Hepatocyte (in vitro differentiated cells): ENCODE measurements at regions not wholly inside any gene's neighbourhood (a gene's known extent, or its start where the extent isn't known, plus 50 kb on each side); places are given as distances from the start of the nearest gene placed in this dataset.

Source experiments
- EZH2 ChIP-seq: fragments of 200-600 bp; sonication (generic); IDR thresholded peaks from 2 replicates; pipeline ENCODE4 v1.6.1; 2016; ENCODE audit warnings: antibody characterized with exemption, mild to moderate bottlenecking, borderline replicate concordance
- TF ChIP-seq, protein P1 (sequence below): fragments of 200-600 bp; sonication (generic); IDR thresholded peaks from 2 replicates; pipeline ENCODE4 v1.5.1; 2016; ENCODE audit warnings: antibody characterized with exemption, mild to moderate bottlenecking; ENCODE audit not compliant: poor library complexity

DNA sequence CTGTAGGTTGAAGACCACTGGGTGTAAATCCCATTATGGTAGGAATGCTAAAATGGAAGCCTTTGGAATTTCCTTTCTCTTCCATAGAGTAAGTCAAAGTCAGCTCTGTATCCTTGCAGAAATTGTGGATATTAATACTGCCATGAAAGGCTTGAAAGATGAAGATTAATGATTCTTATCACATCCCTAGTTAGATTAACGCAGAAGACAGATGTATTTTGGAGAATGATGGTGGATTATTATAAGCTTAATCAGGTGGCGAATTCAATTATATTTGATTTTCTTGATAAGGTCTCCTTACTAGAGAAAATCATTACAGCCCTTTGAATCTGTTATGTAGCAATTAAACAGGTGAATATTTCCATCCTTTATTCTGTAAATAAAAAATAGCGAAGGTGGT is 270.1 kb downstream of the PHF14 start:
- TF ChIP-seq, protein P1, sequence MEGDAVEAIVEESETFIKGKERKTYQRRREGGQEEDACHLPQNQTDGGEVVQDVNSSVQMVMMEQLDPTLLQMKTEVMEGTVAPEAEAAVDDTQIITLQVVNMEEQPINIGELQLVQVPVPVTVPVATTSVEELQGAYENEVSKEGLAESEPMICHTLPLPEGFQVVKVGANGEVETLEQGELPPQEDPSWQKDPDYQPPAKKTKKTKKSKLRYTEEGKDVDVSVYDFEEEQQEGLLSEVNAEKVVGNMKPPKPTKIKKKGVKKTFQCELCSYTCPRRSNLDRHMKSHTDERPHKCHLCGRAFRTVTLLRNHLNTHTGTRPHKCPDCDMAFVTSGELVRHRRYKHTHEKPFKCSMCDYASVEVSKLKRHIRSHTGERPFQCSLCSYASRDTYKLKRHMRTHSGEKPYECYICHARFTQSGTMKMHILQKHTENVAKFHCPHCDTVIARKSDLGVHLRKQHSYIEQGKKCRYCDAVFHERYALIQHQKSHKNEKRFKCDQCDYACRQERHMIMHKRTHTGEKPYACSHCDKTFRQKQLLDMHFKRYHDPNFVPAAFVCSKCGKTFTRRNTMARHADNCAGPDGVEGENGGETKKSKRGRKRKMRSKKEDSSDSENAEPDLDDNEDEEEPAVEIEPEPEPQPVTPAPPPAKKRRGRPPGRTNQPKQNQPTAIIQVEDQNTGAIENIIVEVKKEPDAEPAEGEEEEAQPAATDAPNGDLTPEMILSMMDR, result no peak
- TF ChIP-seq EZH2, result no peak
